HG02943 (cell line): ENCODE measurements at regions not wholly inside any gene's neighbourhood (a gene's known extent, or its start where the extent isn't known, plus 50 kb on each side); places are given as distances from the start of the nearest gene placed in this dataset.

ENCODE experiments used
- ATAC-seq: cut with Tn5 transposase; IDR thresholded peaks from one replicate; pipeline ENCODE4 v1.9.1; 2021; ENCODE audit warnings: mild to moderate bottlenecking, low read depth, moderate library complexity; ENCODE audit not compliant: unreplicated experiment

GRCh38 chr9:107708791-107709190, 219.2 kb upstream of the KLF4 start:
- no peak for ATAC-seq

GRCh38 chr9:107707915-107708441, 218.4 kb upstream of the KLF4 start:
- no peak for ATAC-seq

- ATAC-seq, result no peak
These were observed 217.9 kb upstream of the KLF4 start for GRCh38 chr9:107707428-107707837.

GRCh38 chr9:107706701-107707427, 217.3 kb upstream of the KLF4 start:
- no peak for ATAC-seq

- ATAC-seq, result no peak
These were observed 216.0 kb upstream of the KLF4 start for GRCh38 chr9:107705521-107705920.

GRCh38 chr9:107704774-107705173, 215.2 kb upstream of the KLF4 start:
- no peak for ATAC-seq

GRCh38 chr9:107703651-107704050, 214.1 kb upstream of the KLF4 start:
- no peak for ATAC-seq

GRCh38 chr9:107700847-107701246, 211.3 kb upstream of the KLF4 start:
- ATAC-seq, result no peak

- no peak for ATAC-seq
These were observed 209.7 kb upstream of the KLF4 start for GRCh38 chr9:107699231-107699630.

GRCh38 chr9:107698779-107699178, 209.2 kb upstream of the KLF4 start:
- ATAC-seq, result no peak

- ATAC-seq, result no peak
These were observed 206.7 kb upstream of the KLF4 start for GRCh38 chr9:107696302-107696701.

GRCh38 chr9:107694390-107694789, 204.8 kb upstream of the KLF4 start:
- ATAC-seq, result no peak

- ATAC-seq, result no peak
These were observed 204.2 kb upstream of the KLF4 start for GRCh38 chr9:107693625-107694326.

- no peak for ATAC-seq
These were observed 202.1 kb upstream of the KLF4 start for GRCh38 chr9:107691664-107692063.

- ATAC-seq, result no peak
These were observed 200.5 kb upstream of the KLF4 start for GRCh38 chr9:107690021-107690420.

GRCh38 chr9:107688728-107689127, 199.2 kb upstream of the KLF4 start:
- no peak for ATAC-seq

- no peak for ATAC-seq
These were observed 196.3 kb upstream of the KLF4 start for GRCh38 chr9:107685901-107686300.

GRCh38 chr9:107685376-107685775, 195.8 kb upstream of the KLF4 start:
- no peak for ATAC-seq

GRCh38 chr9:107684224-107684623, 194.7 kb upstream of the KLF4 start:
- ATAC-seq, result no peak

GRCh38 chr9:107683566-107683965, 194.0 kb upstream of the KLF4 start:
- no peak for ATAC-seq

- no peak for ATAC-seq
These were observed 192.4 kb upstream of the KLF4 start for GRCh38 chr9:107681988-107682387.
